Activated naive CD4-positive, alpha-beta T cell treated with anti-CD3 and anti-CD28 coated beads, Interleukin-2, amount 10 ng/mL, durations not matched to agents 7 days and 5 days (primary cell): ENCODE measurements at regions not wholly inside any gene's neighbourhood (a gene's known extent, or its start where the extent isn't known, plus 50 kb on each side); places are given as distances from the start of the nearest gene placed in this dataset.
"Not testable (repeated sequence)": the region's sequence is repeated elsewhere in the genome, so short reads cannot be mapped to it uniquely, and the experiment has no call there.

ENCODE experiments used
- CTCF ChIA-PET: fragments of 350-600 bp; sonication (Branson Sonifier 250); formaldehyde crosslinking; loops from one replicate; lab custom pipeline; 2021; ENCODE audit warnings: antibody characterized with exemption; lab: Charles Lee
- DNase-seq: peaks from one replicate; pipeline ENCODE4 v3.0.0-alpha.2; 2020
- H3K27ac Mint-ChIP-seq: one replicate; pipeline ENCODE4 v1.8.0; 2021; ENCODE audit warnings: mild to moderate bottlenecking, moderate library complexity, mixed read lengths
- H3K27me3 Mint-ChIP-seq: one replicate; pipeline ENCODE4 v1.8.0; 2021; ENCODE audit warnings: mild to moderate bottlenecking, mixed read lengths
- H3K36me3 Mint-ChIP-seq: one replicate; pipeline ENCODE4 v1.8.0; 2021; ENCODE audit warnings: mixed read lengths
- H3K4me1 Mint-ChIP-seq: one replicate; pipeline ENCODE4 v1.8.0; 2021; ENCODE audit warnings: mixed read lengths
- H3K4me3 Mint-ChIP-seq: one replicate; pipeline ENCODE4 v1.8.0; 2021; ENCODE audit warnings: mild to moderate bottlenecking, moderate library complexity, mixed read lengths
- H3K9me3 Mint-ChIP-seq: one replicate; pipeline ENCODE4 v1.8.0; 2021; ENCODE audit warnings: mixed read lengths

DNA sequence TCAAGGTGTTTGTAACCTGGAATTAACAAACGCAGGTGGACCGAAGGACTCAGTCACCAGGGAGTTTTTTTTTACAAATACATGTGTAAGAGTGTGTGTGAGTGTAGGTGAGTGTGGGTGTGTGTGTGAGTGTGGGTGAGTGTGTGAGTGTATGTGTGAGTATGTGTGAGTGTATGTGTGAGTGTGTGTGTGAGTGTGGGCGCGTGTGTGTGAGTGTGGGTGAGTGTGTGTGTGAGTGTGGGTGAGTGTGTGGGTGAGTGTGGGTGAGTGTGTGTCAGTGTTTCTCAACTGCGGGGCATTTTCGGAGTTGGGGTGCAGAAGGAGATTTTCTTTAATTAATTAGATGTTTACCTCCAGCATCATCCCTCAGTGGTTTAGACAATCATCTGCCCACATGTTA, 1178.8 kb downstream of the VRK1 start:
- CTCF ChIA-PET, result interaction anchor here (2.3 to 4.8 kb wide), 2 partner anchors 163 to 674 kb away, joined by 5 to 105 read pairs; no protein-coding TSS in a partner anchor

GRCh38 chr14:97976861-97977260, 1179.7 kb downstream of the VRK1 start:
- peak overlapping the region; percentile 98 for H3K27ac Mint-ChIP-seq
- H3K27me3 Mint-ChIP-seq, result no peaks in the 10 kb centered on the region
- peak overlapping the region; percentile 89 for H3K4me3 Mint-ChIP-seq
- H3K36me3 Mint-ChIP-seq, result peaks cover 34% of the 10 kb centered on the region
- H3K4me1 Mint-ChIP-seq, result peaks cover 74% of the 10 kb centered on the region
- CTCF ChIA-PET, result interaction anchor here (0.6 to 4.8 kb wide), 8 partner anchors 47 to 1290 kb away, joined by 3 to 105 read pairs (median 4); no protein-coding TSS in a partner anchor
- H3K9me3 Mint-ChIP-seq, result peaks cover 11% of the 10 kb centered on the region
- peak; percentile 41 for DNase-seq

More for the DNA sequence above, 1178.8 kb downstream of the VRK1 start:
- H3K36me3 Mint-ChIP-seq, result peaks cover 43% of the 10 kb centered on the region
- peak overlapping the region; percentile 98 for H3K27ac Mint-ChIP-seq
- peaks cover 72% of the 10 kb centered on the region for H3K4me1 Mint-ChIP-seq
- peak overlapping the region; percentile 89 for H3K4me3 Mint-ChIP-seq
- H3K9me3 Mint-ChIP-seq, result peaks cover 11% of the 10 kb centered on the region
- DNase-seq, result no peak
- H3K27me3 Mint-ChIP-seq, result no peaks in the 10 kb centered on the region

DNA sequence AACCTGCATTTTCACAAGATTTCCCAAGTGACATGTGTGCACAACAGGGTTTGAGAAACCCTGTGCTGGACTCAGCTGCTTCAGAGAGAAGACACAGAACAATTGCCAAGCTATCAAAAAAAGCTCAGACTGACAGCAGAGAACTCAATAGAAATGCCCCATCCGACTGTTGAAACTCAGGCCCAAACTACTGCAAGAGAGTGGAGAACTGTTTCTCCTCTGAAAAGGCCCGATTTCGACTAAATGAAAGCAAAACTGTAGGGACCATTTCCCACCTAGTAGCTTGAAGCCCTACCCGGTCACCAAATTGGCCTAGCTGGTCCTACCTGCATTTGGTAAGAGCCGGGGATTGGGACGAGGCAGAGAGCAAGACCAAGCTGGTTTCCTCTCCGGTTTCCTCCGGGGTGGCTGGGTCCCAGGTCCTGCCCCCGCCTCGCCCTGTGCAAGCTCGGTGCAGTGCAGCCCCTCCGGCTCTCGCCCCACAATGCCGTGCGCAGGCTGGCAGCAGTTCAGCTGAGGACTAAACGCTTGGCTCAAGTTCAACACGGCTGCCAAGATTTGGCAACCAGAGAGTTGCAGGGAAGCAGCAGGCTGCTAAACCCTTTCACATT, 1180.6 kb downstream of the VRK1 start:
- peak overlapping the region; percentile 89 for H3K4me3 Mint-ChIP-seq
- H3K27ac Mint-ChIP-seq, result peak overlapping the region; percentile 98
- peaks cover 6% of the 10 kb centered on the region for H3K9me3 Mint-ChIP-seq
- DNase-seq, result peak; percentile 85
- H3K4me1 Mint-ChIP-seq, result peaks cover 66% of the 10 kb centered on the region
- CTCF ChIA-PET, result interaction anchor here (0.7 to 4.8 kb wide), 32 partner anchors 12 to 1289 kb away, joined by 3 to 105 read pairs (median 3); no protein-coding TSS in a partner anchor
- peaks cover 26% of the 10 kb centered on the region for H3K36me3 Mint-ChIP-seq
- H3K27me3 Mint-ChIP-seq, result no peaks in the 10 kb centered on the region

- Mint-ChIP-seq H3K36me3 (peaks cover 21% of the 10 kb centered on the region), H3K9me3 (peaks cover 4% of the 10 kb centered on the region), H3K27ac (peak overlapping the region; percentile 98), H3K27me3 (no peaks in the 10 kb centered on the region), H3K4me1 (peaks cover 61% of the 10 kb centered on the region), H3K4me3 (peak overlapping the region; percentile 89)
- CTCF ChIA-PET, result interaction anchor here (0.6 to 4.8 kb wide), 33 partner anchors 9 to 1289 kb away, joined by 3 to 105 read pairs (median 3); no protein-coding TSS in a partner anchor
- DNase-seq, result peak; percentile 86
Observed at GRCh38 chr14:97978341-97978740, 1181.2 kb downstream of the VRK1 start.

DNA sequence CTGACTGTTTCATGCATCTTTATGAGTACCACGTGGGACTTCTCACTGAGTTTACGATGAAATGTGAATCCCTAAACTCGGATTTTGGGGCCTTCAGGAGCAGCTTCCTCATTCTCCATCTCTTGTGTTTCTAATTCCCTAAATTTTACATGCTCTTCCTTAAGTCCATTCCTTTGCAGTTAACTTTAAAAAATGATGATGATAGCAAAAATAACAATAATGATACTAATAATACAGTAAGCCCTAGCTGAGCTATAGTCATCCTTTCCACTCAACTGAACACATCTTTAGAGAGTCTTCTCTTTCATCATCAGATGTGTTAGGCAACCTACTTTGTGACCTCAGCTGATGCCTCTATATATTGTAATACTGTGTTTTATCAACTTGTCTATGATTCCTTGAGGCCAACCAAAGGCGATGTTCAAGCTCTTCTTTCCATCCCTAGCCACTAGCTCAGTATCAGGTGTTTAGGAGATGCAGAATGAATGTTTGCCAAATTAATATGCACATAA, 1196.4 kb downstream of the VRK1 start:
- CTCF ChIA-PET, result interaction anchor here (0.9 to 1.3 kb wide), 3 partner anchors 14 to 144 kb away, joined by 3 to 9 read pairs (median 3); no protein-coding TSS in a partner anchor
- H3K4me1 Mint-ChIP-seq, result peaks cover 47% of the 10 kb centered on the region
- no peaks in the 10 kb centered on the region for H3K27me3 Mint-ChIP-seq
- H3K9me3 Mint-ChIP-seq, result no peaks in the 10 kb centered on the region
- H3K27ac Mint-ChIP-seq, result peak overlapping the region; percentile 93
- peaks cover 2% of the 10 kb centered on the region for H3K36me3 Mint-ChIP-seq
- DNase-seq, result no peak
- H3K4me3 Mint-ChIP-seq, result no peak overlapping the region

GRCh38 chr14:97994020-97994531, 1196.9 kb downstream of the VRK1 start:
- no peaks in the 10 kb centered on the region for H3K27me3 Mint-ChIP-seq
- H3K27ac Mint-ChIP-seq, result peak overlapping the region; percentile 93
- H3K4me3 Mint-ChIP-seq, result peak overlapping the region; percentile 1
- peaks cover 47% of the 10 kb centered on the region for H3K4me1 Mint-ChIP-seq
- H3K36me3 Mint-ChIP-seq, result peaks cover 2% of the 10 kb centered on the region
- CTCF ChIA-PET, result interaction anchor here (0.9 to 1.3 kb wide), 3 partner anchors 14 to 143 kb away, joined by 3 to 9 read pairs (median 3); no protein-coding TSS in a partner anchor
- no peaks in the 10 kb centered on the region for H3K9me3 Mint-ChIP-seq
- no peak for DNase-seq

DNA sequence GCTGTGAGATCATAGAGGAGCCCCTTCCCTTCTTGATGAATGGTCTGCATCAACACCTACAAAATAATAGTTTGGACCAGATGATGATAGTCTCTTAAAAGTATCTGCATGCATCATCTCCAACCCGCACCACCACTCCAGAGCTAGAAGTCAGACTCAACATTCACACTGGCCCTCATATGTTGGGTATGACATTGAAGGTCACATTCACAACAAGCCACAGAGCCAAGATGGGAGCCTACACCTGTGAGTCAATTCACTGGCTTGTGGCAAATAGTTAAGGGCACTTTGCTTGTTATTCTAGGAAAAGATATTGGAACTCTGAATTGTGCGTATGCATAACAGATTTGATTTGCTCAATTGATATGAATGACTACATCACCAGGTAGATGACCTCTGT, 1197.9 kb downstream of the VRK1 start:
- H3K27me3 Mint-ChIP-seq, result no peaks in the 10 kb centered on the region
- CTCF ChIA-PET, result interaction anchor here (2.6 to 3.8 kb wide), 2 partner anchors 17 to 143 kb away, joined by 16 to 26 read pairs; no protein-coding TSS in a partner anchor
- H3K4me3 Mint-ChIP-seq, result no peak overlapping the region

DNA sequence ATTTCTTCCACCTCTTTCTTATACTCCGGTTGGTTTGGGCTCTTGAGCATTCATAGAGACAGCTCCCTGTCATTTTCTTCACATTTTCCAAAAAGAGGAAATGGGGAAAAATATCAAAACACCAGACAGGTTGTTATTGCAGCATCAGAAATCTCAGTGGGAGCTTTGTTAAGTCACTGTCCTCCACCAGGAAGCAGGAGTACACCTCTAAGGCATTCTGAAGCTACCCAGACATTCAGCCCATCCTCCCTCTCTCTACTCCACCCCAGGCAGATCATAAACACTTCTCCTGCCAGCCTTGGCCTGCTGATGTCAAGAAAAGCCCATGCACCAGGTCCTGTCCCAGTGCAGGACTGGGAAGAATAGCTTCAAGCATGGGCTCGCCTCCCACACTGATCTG, 1198.3 kb downstream of the VRK1 start:
- Mint-ChIP-seq H3K4me3 (no peak overlapping the region), H3K27me3 (no peaks in the 10 kb centered on the region), H3K9me3 (no peaks in the 10 kb centered on the region), H3K4me1 (peaks cover 47% of the 10 kb centered on the region), H3K27ac (peak overlapping the region; percentile 93), H3K36me3 (peaks cover 5% of the 10 kb centered on the region)
- no peak for DNase-seq
- CTCF ChIA-PET, result interaction anchor here (2.6 to 3.8 kb wide), 2 partner anchors 17 to 143 kb away, joined by 16 to 26 read pairs; no protein-coding TSS in a partner anchor

More for the DNA sequence above, 1197.9 kb downstream of the VRK1 start:
- H3K4me1 Mint-ChIP-seq, result peaks cover 47% of the 10 kb centered on the region
- DNase-seq, result no peak
- H3K36me3 Mint-ChIP-seq, result peaks cover 5% of the 10 kb centered on the region
- H3K9me3 Mint-ChIP-seq, result no peaks in the 10 kb centered on the region
- H3K27ac Mint-ChIP-seq, result peak overlapping the region; percentile 93

DNA sequence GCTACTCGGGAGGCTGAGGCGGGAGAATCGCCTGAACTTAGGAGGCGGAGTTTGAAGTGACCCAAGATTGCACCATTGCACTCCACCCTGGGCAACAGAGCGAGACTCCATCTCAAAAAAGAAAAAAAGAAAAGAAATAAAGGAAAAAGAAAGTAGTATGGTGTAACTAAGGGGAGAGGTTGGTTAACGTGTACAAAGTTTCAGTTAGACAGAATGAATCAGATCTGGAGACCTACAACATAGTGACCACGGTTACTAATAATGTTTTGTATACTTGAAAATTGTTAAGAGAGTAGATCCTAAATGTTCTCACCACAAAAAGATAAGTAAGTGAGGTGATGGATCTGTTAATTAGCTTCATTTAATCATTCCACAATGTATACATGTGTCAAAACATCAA, 1208.8 kb downstream of the VRK1 start:
- H3K9me3 Mint-ChIP-seq, result peaks cover 11% of the 10 kb centered on the region
- no peak overlapping the region for H3K4me3 Mint-ChIP-seq
- no peak for DNase-seq
- CTCF ChIA-PET, result no interaction called here
- H3K27me3 Mint-ChIP-seq, result no peaks in the 10 kb centered on the region
- no peak overlapping the region for H3K27ac Mint-ChIP-seq
- H3K4me1 Mint-ChIP-seq, result peaks cover 17% of the 10 kb centered on the region
- peaks cover 5% of the 10 kb centered on the region for H3K36me3 Mint-ChIP-seq

- no peak for DNase-seq
- Mint-ChIP-seq H3K36me3 (peaks cover 1% of the 10 kb centered on the region), H3K9me3 (peaks cover 3% of the 10 kb centered on the region), H3K27me3 (no peaks in the 10 kb centered on the region), H3K27ac (no peak overlapping the region), H3K4me3 (no peak overlapping the region), H3K4me1 (peaks cover 28% of the 10 kb centered on the region)
- CTCF ChIA-PET, result interaction anchor here (1.3 kb wide), 1 partner anchor 15 kb away, joined by 4 read pairs; no protein-coding TSS in a partner anchor
Observed at GRCh38 chr14:98008381-98009113, 1211.4 kb downstream of the VRK1 start.

DNA sequence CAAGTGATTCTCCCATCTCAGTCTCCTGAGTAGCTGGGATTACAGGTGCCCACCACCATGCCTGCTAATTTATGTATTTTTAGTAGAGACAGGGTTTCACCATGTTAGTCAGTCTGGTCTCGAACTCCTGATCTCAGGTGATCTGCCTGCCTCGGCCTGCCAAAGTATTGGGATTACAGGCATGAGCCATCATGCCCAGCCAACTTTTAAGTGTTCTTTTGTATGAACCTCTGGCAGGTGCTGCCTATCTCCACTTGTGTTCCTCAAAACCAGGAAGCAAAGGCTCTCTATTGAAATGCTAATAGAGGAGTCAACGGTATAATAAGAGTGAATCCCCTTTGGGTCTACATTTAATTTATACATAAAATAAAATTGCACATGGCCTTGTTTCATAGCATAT, 1212.0 kb downstream of the VRK1 start:
- DNase-seq, H3K9me3 Mint-ChIP-seq, H3K4me3 Mint-ChIP-seq, H3K36me3 Mint-ChIP-seq, H3K27ac Mint-ChIP-seq, H3K27me3 Mint-ChIP-seq: not testable (repeated sequence)
- CTCF ChIA-PET, result interaction anchor here (1.3 kb wide), 1 partner anchor 14 kb away, joined by 4 read pairs; no protein-coding TSS in a partner anchor
- peaks cover 33% of the 10 kb centered on the region for H3K4me1 Mint-ChIP-seq

DNA sequence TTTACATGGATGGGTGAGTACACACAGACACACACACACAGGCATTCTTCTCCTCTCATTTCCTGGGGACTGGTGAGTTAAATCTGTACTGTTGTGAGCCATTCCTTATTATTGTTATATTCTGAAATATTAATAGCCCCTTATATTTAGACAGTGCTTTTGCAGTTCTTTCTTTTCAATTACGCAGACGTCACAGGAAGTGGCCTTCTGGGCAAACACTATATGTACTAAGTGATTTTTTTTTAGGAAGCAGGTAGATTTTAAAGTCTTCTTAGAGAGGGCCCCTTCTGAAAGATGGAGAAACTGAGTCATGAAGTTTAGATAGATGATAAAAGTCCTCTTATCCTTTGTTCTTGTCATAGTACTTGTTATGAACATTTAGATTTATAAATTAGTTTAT, 1213.6 kb downstream of the VRK1 start:
- DNase-seq, result no peak
- Mint-ChIP-seq H3K4me3 (no peak overlapping the region), H3K9me3 (no peaks in the 10 kb centered on the region), H3K4me1 (peaks cover 49% of the 10 kb centered on the region), H3K36me3 (peaks cover 5% of the 10 kb centered on the region), H3K27ac (no peak overlapping the region), H3K27me3 (no peaks in the 10 kb centered on the region)
- CTCF ChIA-PET, result no interaction called here

DNA sequence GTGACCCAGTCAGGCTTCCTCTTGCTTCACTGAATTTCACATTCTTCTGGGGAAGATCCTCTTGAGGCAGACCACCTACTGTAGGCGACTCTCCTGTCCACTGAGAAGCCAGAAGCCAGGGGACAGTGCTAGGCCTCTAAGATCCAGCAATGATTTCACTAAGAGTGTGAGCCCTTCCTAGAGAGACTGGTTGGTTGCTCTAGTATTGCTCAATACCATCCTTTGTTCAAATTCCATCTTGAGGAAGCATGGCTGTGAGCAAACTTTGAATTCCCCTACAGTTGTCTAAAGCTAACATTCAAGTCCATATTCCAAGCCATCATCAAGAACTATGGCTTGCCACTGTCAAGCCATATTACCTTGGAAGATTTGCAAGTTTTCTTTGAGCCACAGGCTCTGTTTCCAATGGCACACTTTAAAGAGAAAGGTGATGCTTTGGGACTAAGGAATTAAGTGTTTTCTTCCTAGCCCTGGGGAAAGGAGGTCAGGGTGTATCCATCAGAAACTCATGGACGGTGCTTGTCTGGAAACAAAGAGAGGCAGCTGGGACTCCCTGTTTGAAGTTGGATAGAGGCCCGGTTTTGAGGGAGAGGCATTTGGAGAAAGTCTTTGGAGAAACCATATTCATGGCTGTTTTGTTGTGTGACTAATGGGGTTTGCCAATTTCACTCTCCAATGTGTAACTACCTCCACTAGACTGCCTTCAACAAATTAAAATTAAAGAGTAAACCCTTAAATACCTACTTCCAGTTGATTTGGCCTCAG, 1217.9 kb downstream of the VRK1 start:
- H3K9me3 Mint-ChIP-seq, result no peaks in the 10 kb centered on the region
- peaks cover 83% of the 10 kb centered on the region for H3K4me1 Mint-ChIP-seq
- no peak overlapping the region for H3K4me3 Mint-ChIP-seq
- peaks cover 5% of the 10 kb centered on the region for H3K36me3 Mint-ChIP-seq
- H3K27ac Mint-ChIP-seq, result no peak overlapping the region
- CTCF ChIA-PET, result interaction anchor here (0.8 kb wide), 1 partner anchor 8 kb away, joined by 4 read pairs; no protein-coding TSS in a partner anchor
- no peak for DNase-seq
- no peaks in the 10 kb centered on the region for H3K27me3 Mint-ChIP-seq
